Caco-2 (cell line): ENCODE measurements at regions not wholly inside any gene's neighbourhood (a gene's known extent, or its start where the extent isn't known, plus 50 kb on each side); places are given as distances from the start of the nearest gene placed in this dataset.

ENCODE experiments used
- BruUV-seq: library from RNA; stranded (reverse); fragments of 400-500 nt; replicated peaks from 2 replicates; lab custom pipeline; 2021; lab: Mats Ljungman, UMichigan
- CTCF ChIA-PET: fragments of 300-600 bp; sonication (Branson Sonifier 250); formaldehyde crosslinking; loops from one replicate; lab custom pipeline; 2022; ENCODE audit warnings: antibody characterized with exemption; lab: Charles Lee
- POLR2A ChIA-PET: fragments of 300-600 bp; sonication (Branson Sonifier 250); formaldehyde crosslinking; loops from one replicate; lab custom pipeline; 2022; ENCODE audit warnings: antibody characterized with exemption; lab: Charles Lee
- DNase-seq, 2 experiments: peaks; one replicate each; pipeline versions ENCODE4 v3.0.0 to v3.0.0-alpha.2; 2020 to 2022
- H3K27me3 ChIP-seq: replicated peaks from 2 replicates; pipeline ENCODE4 v1.6.0; 2011; ENCODE audit warnings: low read length; ENCODE audit not compliant: control insufficient read depth, insufficient read depth
- H3K36me3 ChIP-seq: 2 replicates; pipeline ENCODE4 v1.5.1; 2011; ENCODE audit warnings: low read length; ENCODE audit not compliant: control insufficient read depth, insufficient read depth
- H3K4me1 ChIP-seq: fragments of 250-450 bp; sonication (Bioruptor Pico); 2 replicates; pipeline ENCODE4 v1.5.1; 2020; ENCODE audit warnings: mild to moderate bottlenecking
- H3K4me3 ChIP-seq: 2 replicates; pipeline ENCODE4 v1.5.1; 2011; ENCODE audit warnings: low read depth, mild to moderate bottlenecking, control low read depth, low read length
- H3K9me3 ChIP-seq: fragments of 250-450 bp; sonication (Bioruptor Pico); 2 replicates; pipeline ENCODE4 v1.5.1; 2020; ENCODE audit warnings: mild to moderate bottlenecking, moderate library complexity
- H3K27ac Mint-ChIP-seq: one replicate; pipeline ENCODE4 v1.8.0; 2022; ENCODE audit warnings: mixed read lengths; ENCODE audit not compliant: unreplicated experiment
- H3K27me3 Mint-ChIP-seq: one replicate; pipeline ENCODE4 v1.8.0; 2022; ENCODE audit warnings: mixed read lengths; ENCODE audit not compliant: insufficient read depth, unreplicated experiment
- H3K36me3 Mint-ChIP-seq: one replicate; pipeline ENCODE4 v1.8.0; 2022; ENCODE audit warnings: mild to moderate bottlenecking, mixed read lengths; ENCODE audit not compliant: insufficient read depth, unreplicated experiment
- H3K4me1 Mint-ChIP-seq: one replicate; pipeline ENCODE4 v1.8.0; 2022; ENCODE audit warnings: low read depth, mixed read lengths; ENCODE audit not compliant: unreplicated experiment
- H3K4me3 Mint-ChIP-seq: one replicate; pipeline ENCODE4 v1.8.0; 2022; ENCODE audit warnings: mild to moderate bottlenecking, moderate library complexity, mixed read lengths; ENCODE audit not compliant: unreplicated experiment
- H3K9me3 Mint-ChIP-seq: one replicate; pipeline ENCODE4 v1.8.0; 2022; ENCODE audit warnings: mixed read lengths; ENCODE audit not compliant: unreplicated experiment
- CTCF ChIP-seq, 2 experiments: fragments of 200-600 bp in 1 of 2; IDR thresholded peaks; 1 replicate in 1 of 2; 2 replicates in 1 of 2; pipeline versions ENCODE4 v1.5.1 to v1.8.0; 2011 to 2022; ENCODE audit warnings: antibody characterized with exemption in 1 of 2, control low read depth in 1 of 2, inconsistent platforms in 1 of 2, low read depth in 1 of 2, low read length in 1 of 2, mild to moderate bottlenecking in 1 of 2, moderate library complexity in 1 of 2; ENCODE audit not compliant: insufficient read depth in 1 of 2, severe bottlenecking in 1 of 2, unreplicated experiment in 1 of 2
- intact Hi-C: fragments of 100-400 bp; cut with micrococcal nuclease; formaldehyde crosslinking; loops from one replicate; pipeline ENCODE4 v1.10.0; 2022; ENCODE audit not compliant: unreplicated experiment

- Histone ChIP-seq H3K4me1 (peaks cover 24% of the 10 kb centered on the region), H3K36me3 (no peaks in the 10 kb centered on the region), H3K4me3 (no peak overlapping the region), H3K27me3 (no peaks in the 10 kb centered on the region), H3K9me3 (0 out of 2 replicates have a peak, but pooled peaks cover 3% of the 10 kb centered on the region)
- ChIA-PET CTCF (no interaction called here), POLR2A (no interaction called here)
- Mint-ChIP-seq H3K4me3 (no peak overlapping the region), H3K4me1 (peaks cover 28% of the 10 kb centered on the region), H3K9me3 (peaks cover 13% of the 10 kb centered on the region), H3K27ac (no peak overlapping the region), H3K36me3 (no peaks in the 10 kb centered on the region), H3K27me3 (no peaks in the 10 kb centered on the region)
- peak in 1 of 2 experiments; percentile 40 for DNase-seq
- BruUV-seq, result no TSS peak
- TF ChIP-seq CTCF (IDR thresholded peaks at IDR 0.05; ENCODE audit: insufficient read depth in 1 of 2, low read depth in 1 of 2, low read length in 1 of 2, severe bottlenecking in 1 of 2, unreplicated experiment in 1 of 2), result no peak
- intact Hi-C loops, result no loop called here
These were observed 154.3 kb upstream of the ZFHX3 start for GRCh38 chr16:73202161-73202729.

GRCh38 chr16:73199214-73199613 is 151.3 kb upstream of the ZFHX3 start:
- Mint-ChIP-seq H3K27ac (no peak overlapping the region), H3K27me3 (no peaks in the 10 kb centered on the region), H3K9me3 (peaks cover 13% of the 10 kb centered on the region), H3K36me3 (no peaks in the 10 kb centered on the region), H3K4me3 (no peak overlapping the region), H3K4me1 (peaks cover 14% of the 10 kb centered on the region)
- 0 out of 2 replicates have a peak, but pooled peaks cover 3% of the 10 kb centered on the region for H3K9me3 ChIP-seq
- H3K36me3 ChIP-seq, result no peaks in the 10 kb centered on the region
- CTCF ChIA-PET, result no interaction called here
- H3K4me1 ChIP-seq, result peaks cover 6% of the 10 kb centered on the region; the same call in 1 of the 2 replicates
- H3K4me3 ChIP-seq, result no peak overlapping the region
- DNase-seq, result no peak
- H3K27me3 ChIP-seq, result no peaks in the 10 kb centered on the region
- TF ChIP-seq CTCF (IDR thresholded peaks at IDR 0.05; ENCODE audit: insufficient read depth in 1 of 2, low read depth in 1 of 2, low read length in 1 of 2, severe bottlenecking in 1 of 2, unreplicated experiment in 1 of 2), result no peak
- intact Hi-C loops, result loop anchor here (5.0 kb wide), 1 partner anchor 152 kb away; the partner anchor contains the start of gene ZFHX3
- no TSS peak for BruUV-seq
- POLR2A ChIA-PET, result no interaction called here

- Mint-ChIP-seq H3K4me1 (peaks cover 14% of the 10 kb centered on the region), H3K4me3 (no peak overlapping the region), H3K36me3 (no peaks in the 10 kb centered on the region), H3K9me3 (peaks cover 13% of the 10 kb centered on the region), H3K27me3 (no peaks in the 10 kb centered on the region), H3K27ac (no peak overlapping the region)
- ChIA-PET POLR2A (no interaction called here), CTCF (no interaction called here)
- BruUV-seq, result no TSS peak
- intact Hi-C loops, result loop anchor here (5.0 kb wide), 1 partner anchor 151 kb away; the partner anchor contains the start of gene ZFHX3
- Histone ChIP-seq H3K4me3 (no peak overlapping the region), H3K9me3 (no peaks in the 10 kb centered on the region), H3K4me1 (0 out of 2 replicates have a peak, but pooled peaks cover 6% of the 10 kb centered on the region), H3K36me3 (no peaks in the 10 kb centered on the region), H3K27me3 (no peaks in the 10 kb centered on the region)
- TF ChIP-seq CTCF (IDR thresholded peaks at IDR 0.05; ENCODE audit: insufficient read depth in 1 of 2, low read depth in 1 of 2, low read length in 1 of 2, severe bottlenecking in 1 of 2, unreplicated experiment in 1 of 2), result no peak
- DNase-seq, result no peak
These were observed 150.6 kb upstream of the ZFHX3 start for GRCh38 chr16:73198481-73198880.
